ENCODE measurements at regions not wholly inside any gene's neighbourhood (a gene's known extent, or its start where the extent isn't known, plus 50 kb on each side); places are given as distances from the start of the nearest gene placed in this dataset.

DNA sequence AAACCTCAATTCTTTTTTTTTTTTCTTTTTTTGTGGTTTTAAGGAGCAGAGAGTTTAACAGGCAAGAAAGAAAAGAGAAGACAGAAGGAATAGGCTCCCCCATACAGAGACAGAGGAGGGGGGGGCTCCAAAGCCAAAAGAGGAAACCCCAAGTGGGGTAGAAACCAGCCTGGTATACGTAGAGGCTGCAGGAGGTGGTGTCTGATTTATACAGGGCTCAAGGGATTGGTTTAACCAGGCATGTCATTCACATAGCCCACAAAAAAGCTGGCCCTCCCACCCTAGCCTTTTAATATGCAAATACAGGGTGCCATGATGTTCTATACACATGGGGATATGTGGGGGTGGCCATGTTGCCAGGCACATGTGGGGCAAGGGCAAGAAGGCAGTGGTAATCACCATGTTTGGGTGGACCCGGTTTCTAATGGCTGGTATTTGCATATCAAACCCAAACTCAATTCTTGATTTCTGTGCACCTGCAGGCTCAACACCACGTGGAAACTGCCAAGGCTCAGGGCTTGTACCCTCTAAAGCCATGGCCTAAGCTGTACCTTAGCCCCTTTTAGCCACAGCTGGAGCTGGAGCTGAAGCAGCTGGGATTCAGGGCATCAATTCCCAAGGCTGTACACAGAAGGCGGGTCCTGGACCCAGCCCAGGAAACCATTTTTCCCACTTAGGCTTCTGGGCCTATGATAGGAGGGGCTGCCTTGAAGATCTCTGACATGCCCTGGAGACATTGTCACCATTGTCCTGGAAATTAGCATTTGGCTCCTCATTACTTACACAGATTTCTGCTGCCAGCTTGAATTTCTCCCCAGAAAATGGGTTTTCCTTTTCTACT is 170.3 kb downstream of the MAIP1 start:
- TF ChIP-seq, protein P1, sequence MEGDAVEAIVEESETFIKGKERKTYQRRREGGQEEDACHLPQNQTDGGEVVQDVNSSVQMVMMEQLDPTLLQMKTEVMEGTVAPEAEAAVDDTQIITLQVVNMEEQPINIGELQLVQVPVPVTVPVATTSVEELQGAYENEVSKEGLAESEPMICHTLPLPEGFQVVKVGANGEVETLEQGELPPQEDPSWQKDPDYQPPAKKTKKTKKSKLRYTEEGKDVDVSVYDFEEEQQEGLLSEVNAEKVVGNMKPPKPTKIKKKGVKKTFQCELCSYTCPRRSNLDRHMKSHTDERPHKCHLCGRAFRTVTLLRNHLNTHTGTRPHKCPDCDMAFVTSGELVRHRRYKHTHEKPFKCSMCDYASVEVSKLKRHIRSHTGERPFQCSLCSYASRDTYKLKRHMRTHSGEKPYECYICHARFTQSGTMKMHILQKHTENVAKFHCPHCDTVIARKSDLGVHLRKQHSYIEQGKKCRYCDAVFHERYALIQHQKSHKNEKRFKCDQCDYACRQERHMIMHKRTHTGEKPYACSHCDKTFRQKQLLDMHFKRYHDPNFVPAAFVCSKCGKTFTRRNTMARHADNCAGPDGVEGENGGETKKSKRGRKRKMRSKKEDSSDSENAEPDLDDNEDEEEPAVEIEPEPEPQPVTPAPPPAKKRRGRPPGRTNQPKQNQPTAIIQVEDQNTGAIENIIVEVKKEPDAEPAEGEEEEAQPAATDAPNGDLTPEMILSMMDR (conservative IDR thresholded peaks at IDR 0.05; ENCODE audit: low read depth in 2 of 2): no peak
- TF ChIP-seq EZH2 (IDR thresholded peaks at IDR 0.05; ENCODE audit: low read depth, unreplicated experiment) (no peak), EZH2phosphoT487 (IDR thresholded peaks at IDR 0.05; ENCODE audit: unreplicated experiment) (no peak), POLR2AphosphoS5 (IDR thresholded peaks at IDR 0.05; ENCODE audit: low read depth) (no peak), ZNF331 (CRISPR knock-in tag; IDR thresholded peaks at IDR 0.05; ENCODE audit: low read depth) (no peak), CREB1 (CRISPR knock-in tag; IDR thresholded peaks at IDR 0.05; ENCODE audit: low read depth) (no peak)

All from GM23338 (cell line).